GM12872 (cell line): ENCODE measurements at regions not wholly inside any gene's neighbourhood (a gene's known extent, or its start where the extent isn't known, plus 50 kb on each side); places are given as distances from the start of the nearest gene placed in this dataset.

ENCODE experiments used
- CTCF ChIP-seq: IDR thresholded peaks from 3 replicates; pipeline ENCODE4 v1.5.1; 2011; ENCODE audit warnings: low read depth, mild to moderate bottlenecking, low read length, moderate library complexity; ENCODE audit not compliant: insufficient read depth

- no peak for TF ChIP-seq CTCF
These were observed 137.2 kb upstream of the ESX1 start for GRCh38 chrX:104391906-104392305.

DNA sequence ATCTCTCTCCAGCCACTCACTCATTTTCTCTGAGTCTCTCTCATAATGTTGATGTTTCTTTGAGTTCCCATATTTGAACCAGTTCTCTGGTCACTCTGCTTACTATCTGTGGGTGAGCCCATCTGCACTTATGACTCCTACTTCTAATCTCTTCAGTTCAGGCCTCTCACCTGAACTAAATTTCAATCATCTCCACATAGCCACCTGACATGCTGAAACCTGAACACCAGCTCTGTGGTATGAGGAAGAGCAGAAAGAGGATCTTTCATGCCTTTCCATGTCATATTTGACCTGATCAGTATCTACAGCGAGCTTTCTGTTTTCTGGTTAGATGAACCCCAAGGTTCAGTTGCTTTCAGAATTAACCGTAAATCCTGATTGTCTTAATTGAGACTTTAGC, 122.2 kb upstream of the ESX1 start:
- TF ChIP-seq CTCF, result no peak

DNA sequence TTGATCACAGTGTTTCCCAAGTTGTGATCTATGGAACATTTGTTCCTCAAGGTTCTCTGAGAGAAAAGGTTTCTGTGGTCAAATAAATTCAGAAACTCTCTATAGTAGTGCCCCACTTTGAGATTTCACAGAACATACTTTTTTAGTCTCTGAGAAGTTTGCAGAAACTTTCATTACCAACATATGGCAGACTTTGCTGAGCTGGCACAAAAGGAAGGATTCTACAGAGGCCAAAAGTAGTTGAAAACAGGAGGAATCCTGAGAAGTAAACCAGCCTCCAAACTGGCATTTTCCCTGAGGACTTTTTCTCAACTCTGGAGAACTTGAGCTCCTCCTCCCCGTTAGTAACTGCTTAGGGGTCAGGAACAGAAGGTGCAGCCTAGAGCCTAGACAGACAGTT, 117.8 kb upstream of the ESX1 start:
- TF ChIP-seq CTCF, result no peak

DNA sequence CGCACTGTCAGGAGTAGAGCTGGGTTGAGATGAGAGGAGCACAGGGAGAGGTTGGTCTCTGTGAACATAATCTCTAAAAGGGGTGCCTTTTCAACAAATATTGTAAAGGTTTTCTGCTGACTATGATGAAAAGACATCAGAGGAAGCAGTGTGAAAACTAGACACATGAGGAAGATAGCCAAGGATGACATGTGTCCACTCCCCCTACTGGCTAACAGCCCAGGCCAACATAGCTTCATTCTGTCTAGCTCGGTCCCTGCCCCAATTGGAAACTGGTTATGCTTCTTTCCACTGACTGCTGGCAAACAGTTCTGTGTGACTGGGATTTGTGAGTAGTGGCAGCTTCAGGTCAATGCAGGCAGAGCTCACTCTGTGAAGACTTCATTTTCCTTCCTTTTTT, 115.4 kb upstream of the ESX1 start:
- no peak for TF ChIP-seq CTCF

DNA sequence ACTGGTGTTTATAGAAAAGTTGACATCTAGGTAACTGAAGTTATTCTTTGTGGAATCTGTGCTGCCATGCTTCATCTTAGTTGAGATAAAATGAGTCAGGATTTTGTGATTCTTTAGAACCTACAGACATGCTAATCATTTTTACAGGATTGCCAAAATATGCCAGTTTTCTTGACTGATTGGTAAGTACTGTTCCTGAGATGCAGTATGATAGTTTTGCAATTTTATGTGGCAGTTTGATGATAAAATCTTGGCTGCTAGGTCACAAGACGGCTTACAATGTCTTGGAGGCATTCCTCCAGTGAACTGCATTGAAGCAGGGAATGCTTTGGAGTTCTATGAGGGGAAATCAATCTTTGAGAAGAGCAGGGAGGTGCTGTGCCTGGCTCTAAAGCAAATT, 104.4 kb upstream of the ESX1 start:
- TF ChIP-seq CTCF, result no peak

- no peak for TF ChIP-seq CTCF
These were observed 96.5 kb upstream of the ESX1 start for GRCh38 chrX:104351173-104351769.

DNA sequence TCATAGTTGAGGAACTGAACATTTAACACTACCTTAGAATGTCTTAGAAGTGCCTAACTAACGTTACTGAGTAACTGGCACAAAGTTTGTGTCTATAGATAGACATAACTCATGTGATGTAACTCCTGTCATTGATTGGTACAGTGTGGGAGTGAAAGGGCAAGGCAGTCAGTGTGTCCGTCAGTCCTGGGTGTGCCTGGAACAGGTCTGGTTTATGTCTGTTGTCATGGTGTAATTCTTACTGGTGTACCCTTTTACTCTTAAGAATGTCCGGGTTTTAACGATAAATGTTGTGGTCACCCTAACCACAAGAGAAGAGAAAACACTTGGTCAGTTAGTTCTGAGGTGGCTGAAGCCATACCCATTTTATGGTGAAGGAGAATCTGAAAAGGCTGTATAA, 93.1 kb upstream of the ESX1 start:
- TF ChIP-seq CTCF, result no peak
